GM10266 (cell line): ENCODE measurements at regions not wholly inside any gene's neighbourhood (a gene's known extent, or its start where the extent isn't known, plus 50 kb on each side); places are given as distances from the start of the nearest gene placed in this dataset.

ENCODE experiments used
- DNase-seq: peaks from one replicate; pipeline ENCODE4 v3.0.0; 2012; ENCODE audit errors: extremely low spot score
- TF ChIP-seq, protein P1 (sequence below): IDR thresholded peaks from 2 replicates; pipeline ENCODE4 v1.5.1; 2012; ENCODE audit warnings: mild to moderate bottlenecking, low read depth; ENCODE audit not compliant: control insufficient read depth, insufficient read depth; ENCODE audit errors: missing control alignments

DNA sequence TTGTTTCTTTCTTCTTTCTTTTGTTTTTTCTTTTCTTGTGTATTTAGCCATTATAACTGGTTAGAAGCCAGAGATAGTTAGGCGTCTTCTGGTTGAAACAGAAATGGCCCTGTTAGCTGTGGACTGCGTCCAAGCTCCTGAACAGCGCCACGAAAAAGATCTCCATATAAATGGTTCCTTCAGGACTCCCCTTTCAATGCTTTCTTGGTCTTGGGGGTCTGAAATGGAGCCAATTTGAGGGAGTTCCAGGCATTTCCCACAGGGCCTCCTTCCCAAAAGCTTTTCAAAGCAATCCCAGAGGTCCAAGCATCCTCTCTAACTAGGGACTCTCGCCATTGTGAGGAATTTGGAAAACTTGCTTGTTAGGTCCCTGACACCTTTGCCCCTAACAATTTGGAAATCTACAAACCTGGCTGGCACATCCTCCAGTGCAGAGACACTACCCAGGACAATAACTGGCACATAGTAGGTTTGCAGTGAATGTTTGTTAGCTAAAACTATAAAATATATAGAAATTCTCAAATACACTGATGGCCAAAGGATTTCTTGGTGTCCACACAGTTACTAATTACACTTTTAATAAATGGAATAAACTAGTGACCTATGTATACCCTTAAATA, 80.1 kb downstream of the MYCN start:
- TF ChIP-seq, protein P1, sequence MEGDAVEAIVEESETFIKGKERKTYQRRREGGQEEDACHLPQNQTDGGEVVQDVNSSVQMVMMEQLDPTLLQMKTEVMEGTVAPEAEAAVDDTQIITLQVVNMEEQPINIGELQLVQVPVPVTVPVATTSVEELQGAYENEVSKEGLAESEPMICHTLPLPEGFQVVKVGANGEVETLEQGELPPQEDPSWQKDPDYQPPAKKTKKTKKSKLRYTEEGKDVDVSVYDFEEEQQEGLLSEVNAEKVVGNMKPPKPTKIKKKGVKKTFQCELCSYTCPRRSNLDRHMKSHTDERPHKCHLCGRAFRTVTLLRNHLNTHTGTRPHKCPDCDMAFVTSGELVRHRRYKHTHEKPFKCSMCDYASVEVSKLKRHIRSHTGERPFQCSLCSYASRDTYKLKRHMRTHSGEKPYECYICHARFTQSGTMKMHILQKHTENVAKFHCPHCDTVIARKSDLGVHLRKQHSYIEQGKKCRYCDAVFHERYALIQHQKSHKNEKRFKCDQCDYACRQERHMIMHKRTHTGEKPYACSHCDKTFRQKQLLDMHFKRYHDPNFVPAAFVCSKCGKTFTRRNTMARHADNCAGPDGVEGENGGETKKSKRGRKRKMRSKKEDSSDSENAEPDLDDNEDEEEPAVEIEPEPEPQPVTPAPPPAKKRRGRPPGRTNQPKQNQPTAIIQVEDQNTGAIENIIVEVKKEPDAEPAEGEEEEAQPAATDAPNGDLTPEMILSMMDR = no peak
- DNase-seq = no peak

DNA sequence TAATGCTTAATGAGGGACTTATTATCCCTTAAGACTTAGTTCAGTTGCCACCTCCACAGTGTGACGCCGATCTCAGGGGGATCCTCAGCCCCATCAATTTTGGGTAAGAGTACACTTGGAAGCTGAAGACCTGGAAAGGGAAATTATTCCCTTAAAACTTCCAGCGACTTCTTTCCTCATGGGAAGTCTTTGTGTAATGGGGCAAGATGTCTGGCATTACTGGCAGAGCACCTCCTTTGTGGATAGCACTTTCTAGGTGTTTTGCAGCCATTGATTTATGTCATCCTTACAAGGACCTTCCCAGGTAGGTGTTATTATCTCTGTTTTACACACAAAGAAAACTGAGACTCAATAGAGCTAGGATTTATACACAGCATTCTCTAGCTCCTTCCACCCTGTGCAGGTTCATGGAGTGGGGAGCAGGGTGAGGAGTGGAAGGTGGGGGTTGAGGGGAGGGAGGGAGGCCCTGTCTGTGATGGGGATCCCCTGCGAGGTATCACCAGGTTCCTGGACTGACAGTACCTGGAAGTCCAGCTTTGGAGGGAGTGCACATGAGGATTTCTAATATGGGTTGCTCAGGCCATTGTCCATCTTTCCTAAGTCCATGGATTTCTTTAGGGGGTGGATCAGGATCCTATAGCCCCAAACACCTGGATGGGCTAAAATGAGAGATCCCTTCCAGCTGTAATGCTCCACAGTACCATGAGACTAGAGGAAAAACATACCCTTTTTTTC, 79.4 kb downstream of the MYCN start:
- TF ChIP-seq, protein P1 = no peak
- DNase-seq = no peak

DNA sequence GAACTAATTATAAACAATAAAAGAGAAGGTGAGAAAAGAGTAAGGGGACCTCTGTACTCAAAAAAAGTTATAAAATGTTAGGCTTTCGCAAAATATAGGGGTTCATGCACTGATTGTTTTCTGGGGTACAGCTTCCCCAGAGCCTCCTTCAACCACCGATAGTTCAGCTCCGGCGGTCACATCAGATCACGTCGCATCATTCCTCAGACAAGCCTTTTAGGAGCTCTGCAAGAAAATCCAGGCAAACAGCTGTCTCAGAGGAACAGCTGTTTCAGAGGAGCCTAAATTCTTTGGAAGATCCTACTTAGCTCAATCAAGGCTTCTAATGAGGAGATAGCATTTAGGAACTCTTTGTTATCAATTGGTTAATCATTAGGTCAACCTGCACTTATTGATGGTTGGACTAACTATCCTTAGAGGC, 78.7 kb downstream of the MYCN start:
- no peak for DNase-seq
- TF ChIP-seq, protein P1 = no peak

DNA sequence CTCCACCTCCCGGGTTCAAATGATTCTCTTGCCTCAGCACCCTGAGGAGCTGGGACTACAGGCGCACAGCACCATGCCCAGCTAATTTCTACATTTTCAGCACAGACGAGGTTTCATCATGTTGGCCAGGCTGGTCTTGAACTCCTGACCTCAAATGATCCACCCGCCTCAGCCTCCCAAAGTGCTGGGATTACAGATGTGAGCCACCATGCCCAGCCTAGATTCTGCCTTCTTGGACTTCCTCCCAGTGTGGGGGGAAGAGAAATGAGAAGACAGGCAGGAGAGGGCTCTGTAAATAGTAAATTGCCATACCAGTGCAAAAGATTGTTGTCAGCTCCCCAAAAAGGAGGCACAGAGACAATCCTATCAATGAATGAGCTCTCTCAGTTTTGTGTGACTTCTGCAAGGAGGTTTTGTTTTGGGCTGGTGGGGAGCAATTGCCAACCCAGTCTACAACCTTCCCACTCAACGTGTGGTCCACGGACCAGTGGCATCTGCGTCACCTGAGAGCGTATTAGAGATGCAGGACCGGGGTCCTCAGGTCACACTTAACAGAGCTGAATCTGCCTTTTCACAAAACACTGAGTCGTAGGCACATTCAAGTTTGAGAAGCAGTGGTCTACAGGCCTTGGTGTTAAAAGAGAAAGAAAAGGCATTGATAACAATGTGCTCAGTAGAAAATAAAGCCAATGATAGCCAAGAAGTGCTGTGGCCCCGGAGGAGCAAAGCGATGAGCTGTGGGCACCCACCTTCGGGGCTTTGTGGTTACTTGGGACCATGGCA, 78.1 kb downstream of the MYCN start:
- TF ChIP-seq, protein P1 = no peak
- no peak for DNase-seq

DNA sequence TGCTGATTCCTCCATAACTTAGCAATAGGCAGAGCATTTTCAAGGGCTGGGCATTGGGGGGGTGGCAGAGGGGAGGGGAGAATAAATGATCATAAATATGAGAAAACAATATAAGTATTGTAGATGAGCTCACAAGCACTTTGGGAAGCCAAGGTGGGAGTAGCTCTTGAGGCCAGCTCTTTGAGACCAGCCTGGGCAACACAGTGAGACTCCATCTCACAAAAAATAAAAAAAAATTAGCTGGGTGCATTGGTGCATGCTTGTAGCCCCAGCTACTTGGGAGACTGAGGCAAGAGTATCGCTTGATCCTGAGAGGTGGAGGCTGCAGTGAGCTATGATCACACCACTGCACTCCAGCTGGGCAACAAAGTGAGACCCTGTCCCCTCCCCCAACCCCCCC, 75.9 kb downstream of the MYCN start:
- TF ChIP-seq, protein P1 = no peak

DNA sequence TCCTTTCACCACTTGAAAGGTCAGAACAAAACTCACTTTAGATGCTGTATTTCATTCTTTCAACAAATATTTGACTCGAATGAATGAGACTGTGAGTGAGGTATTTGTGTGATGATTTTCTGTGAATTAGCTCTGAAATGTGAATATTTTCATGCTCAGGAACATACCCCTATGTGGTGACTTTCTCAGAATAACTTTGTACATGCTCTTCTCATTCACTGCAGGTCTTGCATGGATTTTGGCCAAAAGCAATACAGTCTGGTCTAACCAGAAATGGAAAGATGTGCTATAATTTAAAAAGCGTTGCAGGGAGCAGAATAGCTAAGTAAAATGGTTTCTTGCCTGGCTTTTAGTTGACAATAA, 75.5 kb downstream of the MYCN start:
- DNase-seq = no peak
- TF ChIP-seq, protein P1 = no peak

More for the DNA sequence above, 75.9 kb downstream of the MYCN start:
- DNase-seq = no peak

DNA sequence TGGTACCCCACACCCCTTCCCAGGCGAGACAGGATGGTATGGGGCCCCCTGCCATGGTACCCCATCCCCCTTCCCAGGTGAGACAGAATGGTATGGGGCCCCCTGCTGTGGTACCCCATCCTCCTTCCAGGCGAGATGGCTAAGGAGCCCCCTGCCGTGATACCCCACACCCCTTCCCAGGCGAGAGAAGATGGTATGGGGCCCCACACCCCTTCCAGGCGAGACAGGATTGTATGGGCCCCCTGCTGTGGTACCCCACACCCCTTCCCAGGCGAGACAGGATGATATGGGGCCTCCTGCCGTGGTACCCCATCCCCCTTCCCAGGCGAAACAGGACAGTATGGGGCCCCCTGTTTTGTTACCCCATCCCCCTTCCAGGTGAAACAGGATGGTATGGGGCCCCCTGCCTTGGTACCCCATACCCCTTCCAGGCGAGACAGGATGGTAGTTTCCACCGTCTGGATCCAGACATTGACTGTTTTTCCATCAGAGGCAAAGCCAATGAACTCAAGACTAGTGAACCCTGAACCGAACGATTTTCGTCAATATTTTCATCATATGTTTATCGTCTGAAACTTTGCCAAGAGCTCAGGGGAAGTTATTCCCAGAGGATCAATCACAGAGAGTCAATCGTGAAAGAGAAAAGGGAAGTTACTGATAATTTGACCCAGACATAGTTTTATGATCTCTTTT, 75.0 kb downstream of the MYCN start:
- TF ChIP-seq, protein P1 = no peak
- no peak for DNase-seq
